ENCODE measurements at regions not wholly inside any gene's neighbourhood (a gene's known extent, or its start where the extent isn't known, plus 50 kb on each side); places are given as distances from the start of the nearest gene placed in this dataset.

DNA sequence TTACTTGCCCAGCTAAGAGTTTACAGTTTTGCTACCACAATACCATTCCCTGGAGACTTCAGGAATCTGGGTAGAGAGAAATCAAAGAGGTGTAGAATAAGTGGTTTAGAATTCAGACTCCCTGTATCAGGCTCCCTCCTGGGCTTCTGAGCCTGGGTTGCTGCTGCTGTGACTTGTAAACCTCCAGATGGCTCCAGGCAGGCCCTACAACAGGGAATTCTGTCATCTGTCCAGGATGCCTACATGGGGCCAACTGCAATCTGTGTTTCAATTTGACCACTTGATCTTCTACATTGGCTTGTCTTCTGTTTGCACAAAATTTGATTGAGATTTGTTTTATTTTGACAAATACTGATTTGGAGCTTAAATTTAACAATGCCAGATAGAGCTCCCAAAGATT, 183.9 kb downstream of the RAD51AP2 start:
- Histone ChIP-seq H3K27ac (ENCODE audit: extremely low read depth, low read depth, low read length) (no peak overlapping the region), H3K4me3 (ENCODE audit: low read depth, low read length) (no peak overlapping the region), H3K9me3 (ENCODE audit: control insufficient read depth, insufficient read depth, low read depth, low read length) (no peaks in the 10 kb centered on the region), H3K36me3 (ENCODE audit: control insufficient read depth in 2 of 2, insufficient read depth in 1 of 2, low read length in 2 of 2) (no peaks in the 10 kb centered on the region), H3K4me1 (ENCODE audit: control insufficient read depth, insufficient read depth, low read length) (no peaks in the 10 kb centered on the region)
- TF ChIP-seq, protein P1, sequence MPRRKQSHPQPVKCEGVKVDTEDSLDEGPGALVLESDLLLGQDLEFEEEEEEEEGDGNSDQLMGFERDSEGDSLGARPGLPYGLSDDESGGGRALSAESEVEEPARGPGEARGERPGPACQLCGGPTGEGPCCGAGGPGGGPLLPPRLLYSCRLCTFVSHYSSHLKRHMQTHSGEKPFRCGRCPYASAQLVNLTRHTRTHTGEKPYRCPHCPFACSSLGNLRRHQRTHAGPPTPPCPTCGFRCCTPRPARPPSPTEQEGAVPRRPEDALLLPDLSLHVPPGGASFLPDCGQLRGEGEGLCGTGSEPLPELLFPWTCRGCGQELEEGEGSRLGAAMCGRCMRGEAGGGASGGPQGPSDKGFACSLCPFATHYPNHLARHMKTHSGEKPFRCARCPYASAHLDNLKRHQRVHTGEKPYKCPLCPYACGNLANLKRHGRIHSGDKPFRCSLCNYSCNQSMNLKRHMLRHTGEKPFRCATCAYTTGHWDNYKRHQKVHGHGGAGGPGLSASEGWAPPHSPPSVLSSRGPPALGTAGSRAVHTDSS (tag by site-specific recombination; IDR thresholded peaks at IDR 0.05) = no peak
- TF ChIP-seq ZBTB17 (tag by site-specific recombination; IDR thresholded peaks at IDR 0.05) (no peak), ZNF350 (tag by site-specific recombination; IDR thresholded peaks at IDR 0.05) (no peak), ZSCAN23 (tag by site-specific recombination; IDR thresholded peaks at IDR 0.05) (no peak), ZNF214 (tag by site-specific recombination; IDR thresholded peaks at IDR 0.05; ENCODE audit: borderline replicate concordance) (no peak), ZNF792 (tag by site-specific recombination; IDR thresholded peaks at IDR 0.05) (no peak), ZNF354C (tag by site-specific recombination; IDR thresholded peaks at IDR 0.05; ENCODE audit: borderline replicate concordance, low read depth) (no peak), ZBTB21 (tag by site-specific recombination; IDR thresholded peaks at IDR 0.05) (no peak), ZNF548 (tag by site-specific recombination; IDR thresholded peaks at IDR 0.05) (no peak), MYNN (tag by site-specific recombination; IDR thresholded peaks at IDR 0.05; ENCODE audit: borderline replicate concordance) (no peak), GLI2 (tag by site-specific recombination; IDR thresholded peaks at IDR 0.05; ENCODE audit: borderline replicate concordance, low read depth) (no peak), GLIS2 (tag by site-specific recombination; IDR thresholded peaks at IDR 0.05) (no peak), ZNF530 (tag by site-specific recombination; IDR thresholded peaks at IDR 0.05; ENCODE audit: low read depth) (no peak)
- TF ChIP-seq, protein P2, sequence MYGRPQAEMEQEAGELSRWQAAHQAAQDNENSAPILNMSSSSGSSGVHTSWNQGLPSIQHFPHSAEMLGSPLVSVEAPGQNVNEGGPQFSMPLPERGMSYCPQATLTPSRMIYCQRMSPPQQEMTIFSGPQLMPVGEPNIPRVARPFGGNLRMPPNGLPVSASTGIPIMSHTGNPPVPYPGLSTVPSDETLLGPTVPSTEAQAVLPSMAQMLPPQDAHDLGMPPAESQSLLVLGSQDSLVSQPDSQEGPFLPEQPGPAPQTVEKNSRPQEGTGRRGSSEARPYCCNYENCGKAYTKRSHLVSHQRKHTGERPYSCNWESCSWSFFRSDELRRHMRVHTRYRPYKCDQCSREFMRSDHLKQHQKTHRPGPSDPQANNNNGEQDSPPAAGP (tag by site-specific recombination; IDR thresholded peaks at IDR 0.05) = no peak
- TF ChIP-seq, protein P3, sequence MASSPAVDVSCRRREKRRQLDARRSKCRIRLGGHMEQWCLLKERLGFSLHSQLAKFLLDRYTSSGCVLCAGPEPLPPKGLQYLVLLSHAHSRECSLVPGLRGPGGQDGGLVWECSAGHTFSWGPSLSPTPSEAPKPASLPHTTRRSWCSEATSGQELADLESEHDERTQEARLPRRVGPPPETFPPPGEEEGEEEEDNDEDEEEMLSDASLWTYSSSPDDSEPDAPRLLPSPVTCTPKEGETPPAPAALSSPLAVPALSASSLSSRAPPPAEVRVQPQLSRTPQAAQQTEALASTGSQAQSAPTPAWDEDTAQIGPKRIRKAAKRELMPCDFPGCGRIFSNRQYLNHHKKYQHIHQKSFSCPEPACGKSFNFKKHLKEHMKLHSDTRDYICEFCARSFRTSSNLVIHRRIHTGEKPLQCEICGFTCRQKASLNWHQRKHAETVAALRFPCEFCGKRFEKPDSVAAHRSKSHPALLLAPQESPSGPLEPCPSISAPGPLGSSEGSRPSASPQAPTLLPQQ (tag by site-specific recombination; IDR thresholded peaks at IDR 0.05) = no peak
- ChIA-PET POLR2A (no interaction called here), CTCF (interaction anchor here (0.6 kb wide), 1 partner anchor 562 kb away, joined by 4 read pairs; no protein-coding TSS in a partner anchor)

DNA sequence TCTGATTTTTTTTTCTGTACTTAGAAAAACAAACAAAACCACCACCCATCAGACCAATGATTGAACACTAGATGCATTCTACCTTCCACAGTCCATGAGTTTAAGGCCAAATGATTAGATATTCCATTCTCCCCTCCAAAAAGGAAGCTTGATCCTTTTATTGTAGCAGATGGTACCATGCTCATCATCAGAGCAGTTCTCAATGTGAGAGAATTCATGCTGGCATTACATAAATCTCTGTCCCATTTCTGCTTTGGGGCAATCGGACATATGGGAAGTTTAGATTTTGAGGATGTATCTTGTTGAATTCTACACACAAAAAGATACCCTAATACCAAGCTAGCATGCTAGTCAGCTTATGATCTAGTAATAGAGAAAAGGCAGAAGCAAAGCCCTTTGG, 186.6 kb downstream of the RAD51AP2 start:
- Histone ChIP-seq H3K4me1 (ENCODE audit: control insufficient read depth, insufficient read depth, low read length) (no peaks in the 10 kb centered on the region), H3K9me3 (ENCODE audit: control insufficient read depth, insufficient read depth, low read depth, low read length) (no peaks in the 10 kb centered on the region), H3K4me3 (ENCODE audit: low read depth, low read length) (no peak overlapping the region), H3K27ac (ENCODE audit: extremely low read depth, low read depth, low read length) (no peak overlapping the region), H3K36me3 (ENCODE audit: control insufficient read depth in 2 of 2, insufficient read depth in 1 of 2, low read length in 2 of 2) (no peaks in the 10 kb centered on the region)
- POLR2A ChIA-PET = no interaction called here
- CTCF ChIA-PET = no interaction called here
- no peak for TF ChIP-seq ZNF660 (tag by site-specific recombination; IDR thresholded peaks at IDR 0.05)
- TF ChIP-seq, protein P4, sequence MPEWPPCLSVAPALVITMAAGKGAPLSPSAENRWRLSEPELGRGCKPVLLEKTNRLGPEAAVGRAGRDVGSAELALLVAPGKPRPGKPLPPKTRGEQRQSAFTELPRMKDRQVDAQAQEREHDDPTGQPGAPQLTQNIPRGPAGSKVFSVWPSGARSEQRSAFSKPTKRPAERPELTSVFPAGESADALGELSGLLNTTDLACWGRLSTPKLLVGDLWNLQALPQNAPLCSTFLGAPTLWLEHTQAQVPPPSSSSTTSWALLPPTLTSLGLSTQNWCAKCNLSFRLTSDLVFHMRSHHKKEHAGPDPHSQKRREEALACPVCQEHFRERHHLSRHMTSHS (tag by site-specific recombination; IDR thresholded peaks at IDR 0.05) = no peak
- TF ChIP-seq, protein P5, sequence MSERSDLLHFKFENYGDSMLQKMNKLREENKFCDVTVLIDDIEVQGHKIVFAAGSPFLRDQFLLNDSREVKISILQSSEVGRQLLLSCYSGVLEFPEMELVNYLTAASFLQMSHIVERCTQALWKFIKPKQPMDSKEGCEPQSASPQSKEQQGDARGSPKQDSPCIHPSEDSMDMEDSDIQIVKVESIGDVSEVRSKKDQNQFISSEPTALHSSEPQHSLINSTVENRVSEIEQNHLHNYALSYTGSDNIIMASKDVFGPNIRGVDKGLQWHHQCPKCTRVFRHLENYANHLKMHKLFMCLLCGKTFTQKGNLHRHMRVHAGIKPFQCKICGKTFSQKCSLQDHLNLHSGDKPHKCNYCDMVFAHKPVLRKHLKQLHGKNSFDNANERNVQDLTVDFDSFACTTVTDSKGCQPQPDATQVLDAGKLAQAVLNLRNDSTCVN (tag by site-specific recombination; optimal IDR thresholded peaks at IDR 0.05) = no peak
- TF ChIP-seq, protein P6, sequence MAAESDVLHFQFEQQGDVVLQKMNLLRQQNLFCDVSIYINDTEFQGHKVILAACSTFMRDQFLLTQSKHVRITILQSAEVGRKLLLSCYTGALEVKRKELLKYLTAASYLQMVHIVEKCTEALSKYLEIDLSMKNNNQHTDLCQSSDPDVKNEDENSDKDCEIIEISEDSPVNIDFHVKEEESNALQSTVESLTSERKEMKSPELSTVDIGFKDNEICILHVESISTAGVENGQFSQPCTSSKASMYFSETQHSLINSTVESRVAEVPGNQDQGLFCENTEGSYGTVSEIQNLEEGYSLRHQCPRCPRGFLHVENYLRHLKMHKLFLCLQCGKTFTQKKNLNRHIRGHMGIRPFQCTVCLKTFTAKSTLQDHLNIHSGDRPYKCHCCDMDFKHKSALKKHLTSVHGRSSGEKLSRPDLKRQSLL (tag by site-specific recombination; IDR thresholded peaks at IDR 0.05) = no peak
- no peak for TF ChIP-seq YY1 (tag by site-specific recombination; IDR thresholded peaks at IDR 0.05)
- TF ChIP-seq ZNF2 (tag by site-specific recombination; IDR thresholded peaks at IDR 0.05) = no peak
- TF ChIP-seq WT1 (tag by site-specific recombination; IDR thresholded peaks at IDR 0.05) = no peak
- TF ChIP-seq, protein P7, sequence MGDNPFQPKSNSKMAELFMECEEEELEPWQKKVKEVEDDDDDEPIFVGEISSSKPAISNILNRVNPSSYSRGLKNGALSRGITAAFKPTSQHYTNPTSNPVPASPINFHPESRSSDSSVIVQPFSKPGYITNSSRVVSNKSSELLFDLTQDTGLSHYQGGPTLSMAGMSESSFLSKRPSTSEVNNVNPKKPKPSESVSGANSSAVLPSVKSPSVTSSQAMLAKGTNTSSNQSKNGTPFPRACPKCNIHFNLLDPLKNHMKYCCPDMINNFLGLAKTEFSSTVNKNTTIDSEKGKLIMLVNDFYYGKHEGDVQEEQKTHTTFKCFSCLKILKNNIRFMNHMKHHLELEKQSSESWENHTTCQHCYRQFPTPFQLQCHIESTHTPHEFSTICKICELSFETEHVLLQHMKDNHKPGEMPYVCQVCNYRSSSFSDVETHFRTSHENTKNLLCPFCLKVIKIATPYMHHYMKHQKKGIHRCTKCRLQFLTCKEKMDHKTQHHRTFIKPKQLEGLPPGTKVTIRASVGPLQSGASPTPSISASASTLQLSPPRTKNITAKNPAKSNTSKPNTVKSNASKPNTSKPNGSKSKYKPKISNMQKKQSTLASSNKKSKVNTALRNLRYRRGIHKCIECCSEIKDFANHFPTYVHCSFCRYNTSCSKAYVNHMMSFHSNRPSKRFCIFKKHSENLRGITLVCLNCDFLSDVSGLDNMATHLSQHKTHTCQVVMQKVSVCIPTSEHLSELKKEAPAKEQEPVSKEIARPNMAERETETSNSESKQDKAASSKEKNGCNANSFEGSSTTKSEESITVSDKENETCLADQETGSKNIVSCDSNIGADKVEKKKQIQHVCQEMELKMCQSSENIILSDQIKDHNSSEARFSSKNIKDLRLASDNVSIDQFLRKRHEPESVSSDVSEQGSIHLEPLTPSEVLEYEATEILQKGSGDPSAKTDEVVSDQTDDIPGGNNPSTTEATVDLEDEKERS (tag by site-specific recombination; IDR thresholded peaks at IDR 0.05) = no peak
- TF ChIP-seq, protein P8, sequence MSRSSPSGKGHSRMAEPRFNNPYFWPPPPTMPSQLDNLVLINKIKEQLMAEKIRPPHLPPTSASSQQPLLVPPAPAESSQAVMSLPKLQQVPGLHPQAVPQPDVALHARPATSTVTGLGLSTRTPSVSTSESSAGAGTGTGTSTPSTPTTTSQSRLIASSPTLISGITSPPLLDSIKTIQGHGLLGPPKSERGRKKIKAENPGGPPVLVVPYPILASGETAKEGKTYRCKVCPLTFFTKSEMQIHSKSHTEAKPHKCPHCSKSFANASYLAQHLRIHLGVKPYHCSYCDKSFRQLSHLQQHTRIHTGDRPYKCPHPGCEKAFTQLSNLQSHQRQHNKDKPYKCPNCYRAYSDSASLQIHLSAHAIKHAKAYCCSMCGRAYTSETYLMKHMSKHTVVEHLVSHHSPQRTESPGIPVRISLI (tag by site-specific recombination; IDR thresholded peaks at IDR 0.05) = no peak
- TF ChIP-seq ZNF266 (tag by site-specific recombination; IDR thresholded peaks at IDR 0.05; ENCODE audit: low read depth) = no peak
